ENCODE measurements at regions not wholly inside any gene's neighbourhood (a gene's known extent, or its start where the extent isn't known, plus 50 kb on each side); places are given as distances from the start of the nearest gene placed in this dataset.

- no peak for DNase-seq
Measured at GRCh38 chr9:13529321-13530104, 250.0 kb upstream of the MPDZ start.

GRCh38 chr9:13524245-13524644 lies 244.8 kb upstream of the MPDZ start:
- DNase-seq: no peak

GRCh38 chr9:13520069-13520468 lies 240.6 kb upstream of the MPDZ start:
- DNase-seq: no peak

- peak; percentile 89 for DNase-seq
Measured at GRCh38 chr9:13513716-13514444, 234.4 kb upstream of the MPDZ start.

- no peak for DNase-seq
Measured at GRCh38 chr9:13513286-13513685, 233.8 kb upstream of the MPDZ start.

GRCh38 chr9:13508681-13509080 lies 229.2 kb upstream of the MPDZ start:
- no peak for DNase-seq

- DNase-seq: no peak
Measured at GRCh38 chr9:13508086-13508485, 228.6 kb upstream of the MPDZ start.

- no peak for DNase-seq
Measured at GRCh38 chr9:13505797-13506196, 226.3 kb upstream of the MPDZ start.

- no peak for DNase-seq
Measured at GRCh38 chr9:13503599-13503998, 224.1 kb upstream of the MPDZ start.

- no peak for DNase-seq
Measured at GRCh38 chr9:13502484-13502883, 223.0 kb upstream of the MPDZ start.

GRCh38 chr9:13501018-13501417 lies 221.5 kb upstream of the MPDZ start:
- no peak for DNase-seq

GRCh38 chr9:13500034-13500433 lies 220.5 kb upstream of the MPDZ start:
- DNase-seq: peak; percentile 87

DNA sequence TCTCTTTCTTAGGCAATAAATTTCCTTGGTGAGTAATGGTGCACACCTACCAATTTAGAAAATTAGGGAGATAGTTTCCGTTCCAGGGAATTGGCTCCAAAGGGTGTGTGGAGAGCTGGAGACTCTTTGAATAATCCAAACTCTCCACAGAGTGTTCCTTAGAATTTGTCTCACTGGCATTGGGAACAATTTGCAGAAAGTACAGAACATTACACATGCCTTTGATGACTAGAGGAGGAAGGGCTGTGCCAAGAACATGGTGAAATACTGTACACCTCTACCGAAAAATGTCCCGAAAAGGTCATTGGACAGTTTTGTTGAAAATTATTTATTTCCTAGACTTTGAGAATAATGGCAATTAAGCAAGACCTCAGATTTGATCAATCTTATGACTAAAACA lies 214.2 kb upstream of the MPDZ start:
- DNase-seq: no peak

- DNase-seq: peak; percentile 74
Measured at GRCh38 chr9:13491493-13492424, 212.3 kb upstream of the MPDZ start.

GRCh38 chr9:13491138-13491492 lies 211.6 kb upstream of the MPDZ start:
- no peak for DNase-seq

DNA sequence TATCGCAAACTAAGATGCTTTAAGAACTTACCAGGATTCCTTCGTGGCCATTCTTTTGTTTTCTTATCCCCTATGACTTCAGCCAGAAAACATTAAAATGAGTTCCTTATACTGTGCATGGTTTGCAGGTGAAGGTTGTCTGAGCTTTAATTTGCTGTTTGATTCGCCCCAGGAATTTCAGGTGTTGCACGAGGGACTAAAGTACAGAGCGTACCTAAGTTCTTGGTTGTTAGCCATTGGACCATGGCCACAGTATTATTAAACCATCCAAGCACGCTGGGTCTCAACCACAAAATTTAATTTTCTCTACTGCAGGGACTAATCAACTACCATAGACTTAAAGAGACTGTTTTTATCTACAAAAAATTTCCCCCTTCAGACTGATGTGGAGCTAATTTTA lies 208.4 kb upstream of the MPDZ start:
- no peak for DNase-seq

DNA sequence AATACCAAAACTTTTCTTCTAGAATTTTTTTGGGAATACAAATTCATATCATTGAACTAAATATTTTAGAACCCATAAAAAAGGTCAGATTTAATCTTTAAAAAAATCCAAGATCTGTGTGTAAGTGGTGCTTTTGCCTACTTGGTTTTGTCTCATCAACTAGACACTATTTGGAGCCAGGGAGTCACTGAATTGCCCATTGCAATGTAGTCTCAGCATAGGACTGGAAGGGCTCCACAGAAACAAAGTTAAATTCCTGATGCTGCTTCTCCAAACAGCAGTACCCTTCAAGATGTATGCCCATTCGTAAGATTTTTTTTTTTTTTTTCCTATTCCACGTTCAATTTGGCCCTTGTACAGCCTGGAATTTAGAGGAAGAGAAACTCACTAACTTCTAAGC lies 208.0 kb upstream of the MPDZ start:
- DNase-seq: no peak

DNA sequence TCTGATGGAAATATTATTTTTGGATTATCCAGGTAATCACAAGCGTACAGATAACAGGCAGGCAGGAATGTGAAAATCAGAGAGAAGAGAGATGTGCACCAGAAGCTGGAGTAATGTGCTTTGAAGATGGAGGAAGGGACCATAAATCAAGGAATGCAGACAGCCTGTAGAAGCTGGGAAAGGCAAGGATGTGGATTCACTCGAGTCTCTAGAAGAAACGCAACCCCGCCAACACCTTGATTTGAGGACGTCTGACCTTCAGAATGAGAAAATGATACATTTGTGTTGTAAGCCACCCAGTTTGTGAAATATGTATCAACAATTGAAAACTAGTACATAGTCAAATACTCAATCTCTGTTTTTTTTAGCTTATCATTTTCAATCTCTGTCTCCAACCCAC lies 207.6 kb upstream of the MPDZ start:
- no peak for DNase-seq

GRCh38 chr9:13485068-13485596 lies 205.6 kb upstream of the MPDZ start:
- no peak for DNase-seq

DNA sequence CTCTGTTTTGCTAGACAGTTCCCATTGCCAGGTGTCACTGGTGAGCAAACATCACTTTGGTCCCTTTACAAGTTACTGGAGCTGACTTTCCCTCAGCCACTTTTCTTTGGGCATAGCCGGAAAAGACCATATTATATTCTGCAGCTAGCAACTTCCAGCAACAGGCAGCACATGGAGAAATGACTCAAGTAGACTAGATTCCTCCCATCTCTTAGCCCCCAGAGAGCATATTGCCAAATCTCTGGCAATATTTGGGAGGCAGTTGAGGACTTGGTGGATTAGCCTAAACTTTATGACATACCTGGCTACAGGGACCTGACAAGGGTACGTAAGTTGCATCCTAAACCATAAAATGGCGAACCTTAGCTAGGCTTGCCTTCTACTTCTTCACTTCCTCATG lies 204.7 kb upstream of the MPDZ start:
- DNase-seq: no peak

DNA sequence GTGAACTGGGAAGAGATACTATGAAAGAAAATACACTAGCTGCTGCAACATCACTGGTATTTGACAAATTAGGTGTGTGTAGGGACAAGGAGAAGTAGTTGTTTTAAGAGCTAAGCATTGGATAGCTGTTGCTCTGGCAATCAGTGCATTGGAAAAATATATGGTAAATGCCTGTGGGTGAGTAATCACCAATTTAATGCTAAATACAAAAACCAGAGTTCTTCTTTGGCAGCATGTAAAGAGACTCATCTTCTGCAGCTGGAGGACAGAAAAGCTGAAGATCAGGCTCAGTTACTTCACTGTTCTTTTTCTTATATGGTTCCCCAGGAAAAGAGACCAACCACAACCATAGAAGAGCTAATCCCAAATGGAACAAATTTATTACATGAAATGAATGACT lies 201.8 kb upstream of the MPDZ start:
- no peak for DNase-seq

- peak; percentile 89 for DNase-seq
Measured at GRCh38 chr9:13480693-13481092, 201.2 kb upstream of the MPDZ start.

DNA sequence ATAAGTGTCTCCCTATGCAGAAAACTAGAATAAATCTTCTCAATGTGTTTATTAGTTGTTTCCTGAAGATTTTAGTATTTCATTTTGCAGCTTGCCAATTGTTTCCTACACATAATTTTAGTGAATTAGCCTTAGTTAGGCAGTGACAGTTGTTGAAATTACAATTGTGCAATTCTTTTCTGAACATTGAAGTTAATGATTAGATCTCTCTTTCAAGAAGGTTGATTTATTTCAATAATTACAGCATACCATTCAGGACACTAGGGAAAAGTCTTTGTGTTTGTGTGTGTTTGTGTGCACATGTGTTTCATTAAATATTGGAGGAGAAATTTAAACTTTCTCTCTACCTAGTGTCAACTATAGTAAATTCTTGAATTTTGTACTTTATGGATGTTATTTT lies 199.6 kb upstream of the MPDZ start:
- no peak for DNase-seq
